ENCODE measurements at regions not wholly inside any gene's neighbourhood (a gene's known extent, or its start where the extent isn't known, plus 50 kb on each side); places are given as distances from the start of the nearest gene placed in this dataset.

- Histone ChIP-seq H3K36me3 (ENCODE audit: insufficient read depth, low read length) (no peaks in the 10 kb centered on the region), H3K27ac (ENCODE audit: low read depth, low read length, poor library complexity, severe bottlenecking) (no peak overlapping the region), H3K9me2 (ENCODE audit: low read depth, low read length) (no peaks in the 10 kb centered on the region), H3K4me2 (ENCODE audit: low read length) (no peak overlapping the region), H3K27me3 (ENCODE audit: insufficient read depth, low read length) (no peaks in the 10 kb centered on the region), H3K79me2 (ENCODE audit: insufficient read depth, low read length) (no peaks in the 10 kb centered on the region), H3K9ac (ENCODE audit: low read length) (no peak overlapping the region), H4K20me1 (ENCODE audit: insufficient read depth, low read length) (no peaks in the 10 kb centered on the region), H2AFZ (ENCODE audit: low read length) (no peak overlapping the region), H3K4me3 (ENCODE audit: low read depth, low read length, poor library complexity, severe bottlenecking) (no peak overlapping the region), H3K4me1 (ENCODE audit: insufficient read depth, low read length, severe bottlenecking) (no peaks in the 10 kb centered on the region), H3F3A (ENCODE audit: insufficient read depth, low read length) (no peaks in the 10 kb centered on the region), H3K9me3 (ENCODE audit: low read length) (no peaks in the 10 kb centered on the region)
- TF ChIP-seq, protein P1, sequence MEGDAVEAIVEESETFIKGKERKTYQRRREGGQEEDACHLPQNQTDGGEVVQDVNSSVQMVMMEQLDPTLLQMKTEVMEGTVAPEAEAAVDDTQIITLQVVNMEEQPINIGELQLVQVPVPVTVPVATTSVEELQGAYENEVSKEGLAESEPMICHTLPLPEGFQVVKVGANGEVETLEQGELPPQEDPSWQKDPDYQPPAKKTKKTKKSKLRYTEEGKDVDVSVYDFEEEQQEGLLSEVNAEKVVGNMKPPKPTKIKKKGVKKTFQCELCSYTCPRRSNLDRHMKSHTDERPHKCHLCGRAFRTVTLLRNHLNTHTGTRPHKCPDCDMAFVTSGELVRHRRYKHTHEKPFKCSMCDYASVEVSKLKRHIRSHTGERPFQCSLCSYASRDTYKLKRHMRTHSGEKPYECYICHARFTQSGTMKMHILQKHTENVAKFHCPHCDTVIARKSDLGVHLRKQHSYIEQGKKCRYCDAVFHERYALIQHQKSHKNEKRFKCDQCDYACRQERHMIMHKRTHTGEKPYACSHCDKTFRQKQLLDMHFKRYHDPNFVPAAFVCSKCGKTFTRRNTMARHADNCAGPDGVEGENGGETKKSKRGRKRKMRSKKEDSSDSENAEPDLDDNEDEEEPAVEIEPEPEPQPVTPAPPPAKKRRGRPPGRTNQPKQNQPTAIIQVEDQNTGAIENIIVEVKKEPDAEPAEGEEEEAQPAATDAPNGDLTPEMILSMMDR (IDR thresholded peaks at IDR 0.05; ENCODE audit: low read length): no peak
- TF ChIP-seq EZH2 (IDR thresholded peaks at IDR 0.05; ENCODE audit: borderline replicate concordance, low read length): no peak
Measured at GRCh38 chr6:84816741-84817140, 52.3 kb upstream of the TBX18 start.

DNA sequence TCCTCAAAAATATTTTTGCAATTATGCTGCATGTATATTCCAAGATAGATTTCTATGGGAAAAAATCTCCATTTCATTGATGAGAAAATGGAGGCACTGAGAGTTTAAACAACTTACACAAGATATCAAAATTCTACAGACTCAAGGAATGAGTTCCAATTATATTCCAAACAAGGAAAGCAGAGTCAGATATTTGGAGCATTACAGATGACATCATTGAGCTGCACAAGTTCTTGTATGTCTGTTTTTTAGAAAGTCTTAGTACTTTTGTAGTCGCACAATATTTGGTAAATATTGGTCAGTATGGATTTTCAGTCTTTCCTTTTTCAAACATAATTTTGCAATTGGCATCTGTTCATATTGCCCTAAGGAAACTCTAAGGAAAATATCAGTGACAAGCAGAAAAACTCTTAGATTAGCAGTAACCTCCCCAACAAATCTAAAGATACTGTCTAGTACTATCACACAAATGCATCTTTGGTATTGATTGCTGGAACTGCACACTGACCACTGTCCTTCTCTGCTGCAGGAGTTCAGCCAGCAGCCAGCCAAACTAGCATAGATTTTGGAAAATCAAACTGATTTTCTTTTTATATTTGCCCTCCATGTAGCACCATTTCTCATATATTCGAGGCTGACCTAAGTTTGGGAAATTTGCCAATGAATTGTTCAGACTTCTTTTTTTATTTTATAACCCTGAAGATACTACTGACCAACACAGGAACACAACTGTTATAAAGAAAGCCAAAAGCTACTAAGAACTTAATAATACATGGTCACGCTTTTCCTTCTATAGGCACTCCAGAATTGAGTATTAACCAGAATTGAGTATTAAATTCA, 51.7 kb upstream of the TBX18 start:
- no peaks in the 10 kb centered on the region for H3K9me2 ChIP-seq (ENCODE audit: low read depth, low read length)
- H3K27ac ChIP-seq (ENCODE audit: low read depth, low read length, poor library complexity, severe bottlenecking): no peak overlapping the region
- no peaks in the 10 kb centered on the region for H4K20me1 ChIP-seq (ENCODE audit: insufficient read depth, low read length)
- no peak overlapping the region for H2AFZ ChIP-seq (ENCODE audit: low read length)
- no peak overlapping the region for H3K4me3 ChIP-seq (ENCODE audit: low read depth, low read length, poor library complexity, severe bottlenecking)
- no peaks in the 10 kb centered on the region for H3K27me3 ChIP-seq (ENCODE audit: insufficient read depth, low read length)
- no peaks in the 10 kb centered on the region for H3K4me1 ChIP-seq (ENCODE audit: insufficient read depth, low read length, severe bottlenecking)
- H3K79me2 ChIP-seq (ENCODE audit: insufficient read depth, low read length): no peaks in the 10 kb centered on the region
- no peak overlapping the region for H3K9ac ChIP-seq (ENCODE audit: low read length)
- H3K4me2 ChIP-seq (ENCODE audit: low read length): no peak overlapping the region
- no peaks in the 10 kb centered on the region for H3F3A ChIP-seq (ENCODE audit: insufficient read depth, low read length)
- no peaks in the 10 kb centered on the region for H3K36me3 ChIP-seq (ENCODE audit: insufficient read depth, low read length)
- no peaks in the 10 kb centered on the region for H3K9me3 ChIP-seq (ENCODE audit: low read length)
- no peak for TF ChIP-seq EZH2 (IDR thresholded peaks at IDR 0.05; ENCODE audit: borderline replicate concordance, low read length)
- TF ChIP-seq, protein P1 (IDR thresholded peaks at IDR 0.05; ENCODE audit: low read length): no peak
